H1 (cell line): ENCODE measurements at regions not wholly inside any gene's neighbourhood (a gene's known extent, or its start where the extent isn't known, plus 50 kb on each side); places are given as distances from the start of the nearest gene placed in this dataset.

Source experiments
- EGR1 ChIP-seq: IDR thresholded peaks from 2 replicates; pipeline ENCODE4 v1.6.1; 2011; ENCODE audit warnings: low read depth, low read length, borderline replicate concordance
- KDM5A ChIP-seq: fragments of 200-600 bp; IDR thresholded peaks from 2 replicates; pipeline ENCODE4 v1.7.1; 2012; ENCODE audit warnings: mild to moderate bottlenecking, low read length, inconsistent platforms, mixed read lengths
- PHF8 ChIP-seq: fragments of 200-600 bp; sonication (generic); conservative IDR thresholded peaks from 2 replicates; pipeline ENCODE4 v1.7.1; 2012; ENCODE audit warnings: low read depth, mild to moderate bottlenecking, inconsistent platforms, low read length, moderate library complexity
- SP1 ChIP-seq: IDR thresholded peaks from 2 replicates; pipeline ENCODE4 v1.6.1; 2011; ENCODE audit warnings: low read depth, low read length
- TF ChIP-seq, protein P1 (sequence below): IDR thresholded peaks from 2 replicates; pipeline ENCODE4 v1.6.1; 2011; ENCODE audit warnings: low read length, improper control_type of control experiment
- TF ChIP-seq, protein P2 (sequence below): fragments of 300-600 bp; sonication (generic); IDR thresholded peaks from 2 replicates; pipeline ENCODE4 v1.7.1; 2012; ENCODE audit warnings: low read length, moderate library complexity, mild to moderate bottlenecking, inconsistent platforms; ENCODE audit not compliant: insufficient replicate concordance

DNA sequence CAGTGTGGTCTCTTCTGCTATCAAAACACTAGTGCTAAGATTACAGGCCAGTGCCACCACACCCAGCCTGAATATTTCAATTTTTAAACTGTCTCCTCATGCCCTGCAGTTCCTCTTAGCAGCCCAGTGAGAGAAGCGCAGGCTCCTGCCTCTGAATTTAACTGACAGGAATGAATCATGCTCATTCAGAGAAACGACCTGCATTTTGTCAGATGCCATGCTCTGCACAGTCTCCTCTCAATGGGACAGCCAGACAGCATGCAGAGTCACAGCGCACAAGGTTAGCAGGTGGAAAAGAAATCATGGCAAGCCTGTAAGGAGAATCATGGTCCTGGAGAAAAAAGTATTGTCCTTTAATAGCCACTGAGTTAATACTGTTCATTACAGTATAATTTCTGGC is 691.0 kb upstream of the SEL1L start (continued):
- TF ChIP-seq EGR1 = no peak
- TF ChIP-seq, protein P1, sequence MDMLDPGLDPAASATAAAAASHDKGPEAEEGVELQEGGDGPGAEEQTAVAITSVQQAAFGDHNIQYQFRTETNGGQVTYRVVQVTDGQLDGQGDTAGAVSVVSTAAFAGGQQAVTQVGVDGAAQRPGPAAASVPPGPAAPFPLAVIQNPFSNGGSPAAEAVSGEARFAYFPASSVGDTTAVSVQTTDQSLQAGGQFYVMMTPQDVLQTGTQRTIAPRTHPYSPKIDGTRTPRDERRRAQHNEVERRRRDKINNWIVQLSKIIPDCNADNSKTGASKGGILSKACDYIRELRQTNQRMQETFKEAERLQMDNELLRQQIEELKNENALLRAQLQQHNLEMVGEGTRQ = no peak
- TF ChIP-seq, protein P2, sequence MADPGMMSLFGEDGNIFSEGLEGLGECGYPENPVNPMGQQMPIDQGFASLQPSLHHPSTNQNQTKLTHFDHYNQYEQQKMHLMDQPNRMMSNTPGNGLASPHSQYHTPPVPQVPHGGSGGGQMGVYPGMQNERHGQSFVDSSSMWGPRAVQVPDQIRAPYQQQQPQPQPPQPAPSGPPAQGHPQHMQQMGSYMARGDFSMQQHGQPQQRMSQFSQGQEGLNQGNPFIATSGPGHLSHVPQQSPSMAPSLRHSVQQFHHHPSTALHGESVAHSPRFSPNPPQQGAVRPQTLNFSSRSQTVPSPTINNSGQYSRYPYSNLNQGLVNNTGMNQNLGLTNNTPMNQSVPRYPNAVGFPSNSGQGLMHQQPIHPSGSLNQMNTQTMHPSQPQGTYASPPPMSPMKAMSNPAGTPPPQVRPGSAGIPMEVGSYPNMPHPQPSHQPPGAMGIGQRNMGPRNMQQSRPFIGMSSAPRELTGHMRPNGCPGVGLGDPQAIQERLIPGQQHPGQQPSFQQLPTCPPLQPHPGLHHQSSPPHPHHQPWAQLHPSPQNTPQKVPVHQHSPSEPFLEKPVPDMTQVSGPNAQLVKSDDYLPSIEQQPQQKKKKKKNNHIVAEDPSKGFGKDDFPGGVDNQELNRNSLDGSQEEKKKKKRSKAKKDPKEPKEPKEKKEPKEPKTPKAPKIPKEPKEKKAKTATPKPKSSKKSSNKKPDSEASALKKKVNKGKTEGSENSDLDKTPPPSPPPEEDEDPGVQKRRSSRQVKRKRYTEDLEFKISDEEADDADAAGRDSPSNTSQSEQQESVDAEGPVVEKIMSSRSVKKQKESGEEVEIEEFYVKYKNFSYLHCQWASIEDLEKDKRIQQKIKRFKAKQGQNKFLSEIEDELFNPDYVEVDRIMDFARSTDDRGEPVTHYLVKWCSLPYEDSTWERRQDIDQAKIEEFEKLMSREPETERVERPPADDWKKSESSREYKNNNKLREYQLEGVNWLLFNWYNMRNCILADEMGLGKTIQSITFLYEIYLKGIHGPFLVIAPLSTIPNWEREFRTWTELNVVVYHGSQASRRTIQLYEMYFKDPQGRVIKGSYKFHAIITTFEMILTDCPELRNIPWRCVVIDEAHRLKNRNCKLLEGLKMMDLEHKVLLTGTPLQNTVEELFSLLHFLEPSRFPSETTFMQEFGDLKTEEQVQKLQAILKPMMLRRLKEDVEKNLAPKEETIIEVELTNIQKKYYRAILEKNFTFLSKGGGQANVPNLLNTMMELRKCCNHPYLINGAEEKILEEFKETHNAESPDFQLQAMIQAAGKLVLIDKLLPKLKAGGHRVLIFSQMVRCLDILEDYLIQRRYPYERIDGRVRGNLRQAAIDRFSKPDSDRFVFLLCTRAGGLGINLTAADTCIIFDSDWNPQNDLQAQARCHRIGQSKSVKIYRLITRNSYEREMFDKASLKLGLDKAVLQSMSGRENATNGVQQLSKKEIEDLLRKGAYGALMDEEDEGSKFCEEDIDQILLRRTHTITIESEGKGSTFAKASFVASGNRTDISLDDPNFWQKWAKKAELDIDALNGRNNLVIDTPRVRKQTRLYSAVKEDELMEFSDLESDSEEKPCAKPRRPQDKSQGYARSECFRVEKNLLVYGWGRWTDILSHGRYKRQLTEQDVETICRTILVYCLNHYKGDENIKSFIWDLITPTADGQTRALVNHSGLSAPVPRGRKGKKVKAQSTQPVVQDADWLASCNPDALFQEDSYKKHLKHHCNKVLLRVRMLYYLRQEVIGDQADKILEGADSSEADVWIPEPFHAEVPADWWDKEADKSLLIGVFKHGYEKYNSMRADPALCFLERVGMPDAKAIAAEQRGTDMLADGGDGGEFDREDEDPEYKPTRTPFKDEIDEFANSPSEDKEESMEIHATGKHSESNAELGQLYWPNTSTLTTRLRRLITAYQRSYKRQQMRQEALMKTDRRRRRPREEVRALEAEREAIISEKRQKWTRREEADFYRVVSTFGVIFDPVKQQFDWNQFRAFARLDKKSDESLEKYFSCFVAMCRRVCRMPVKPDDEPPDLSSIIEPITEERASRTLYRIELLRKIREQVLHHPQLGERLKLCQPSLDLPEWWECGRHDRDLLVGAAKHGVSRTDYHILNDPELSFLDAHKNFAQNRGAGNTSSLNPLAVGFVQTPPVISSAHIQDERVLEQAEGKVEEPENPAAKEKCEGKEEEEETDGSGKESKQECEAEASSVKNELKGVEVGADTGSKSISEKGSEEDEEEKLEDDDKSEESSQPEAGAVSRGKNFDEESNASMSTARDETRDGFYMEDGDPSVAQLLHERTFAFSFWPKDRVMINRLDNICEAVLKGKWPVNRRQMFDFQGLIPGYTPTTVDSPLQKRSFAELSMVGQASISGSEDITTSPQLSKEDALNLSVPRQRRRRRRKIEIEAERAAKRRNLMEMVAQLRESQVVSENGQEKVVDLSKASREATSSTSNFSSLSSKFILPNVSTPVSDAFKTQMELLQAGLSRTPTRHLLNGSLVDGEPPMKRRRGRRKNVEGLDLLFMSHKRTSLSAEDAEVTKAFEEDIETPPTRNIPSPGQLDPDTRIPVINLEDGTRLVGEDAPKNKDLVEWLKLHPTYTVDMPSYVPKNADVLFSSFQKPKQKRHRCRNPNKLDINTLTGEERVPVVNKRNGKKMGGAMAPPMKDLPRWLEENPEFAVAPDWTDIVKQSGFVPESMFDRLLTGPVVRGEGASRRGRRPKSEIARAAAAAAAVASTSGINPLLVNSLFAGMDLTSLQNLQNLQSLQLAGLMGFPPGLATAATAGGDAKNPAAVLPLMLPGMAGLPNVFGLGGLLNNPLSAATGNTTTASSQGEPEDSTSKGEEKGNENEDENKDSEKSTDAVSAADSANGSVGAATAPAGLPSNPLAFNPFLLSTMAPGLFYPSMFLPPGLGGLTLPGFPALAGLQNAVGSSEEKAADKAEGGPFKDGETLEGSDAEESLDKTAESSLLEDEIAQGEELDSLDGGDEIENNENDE = no peak
- TF ChIP-seq SP1 = no peak
- no peak for TF ChIP-seq KDM5A
- TF ChIP-seq PHF8 = no peak
